ENCODE measurements at regions not wholly inside any gene's neighbourhood (a gene's known extent, or its start where the extent isn't known, plus 50 kb on each side); places are given as distances from the start of the nearest gene placed in this dataset.
"Not testable (repeated sequence)": the region's sequence is repeated elsewhere in the genome, so short reads cannot be mapped to it uniquely, and the experiment has no call there.

DNA sequence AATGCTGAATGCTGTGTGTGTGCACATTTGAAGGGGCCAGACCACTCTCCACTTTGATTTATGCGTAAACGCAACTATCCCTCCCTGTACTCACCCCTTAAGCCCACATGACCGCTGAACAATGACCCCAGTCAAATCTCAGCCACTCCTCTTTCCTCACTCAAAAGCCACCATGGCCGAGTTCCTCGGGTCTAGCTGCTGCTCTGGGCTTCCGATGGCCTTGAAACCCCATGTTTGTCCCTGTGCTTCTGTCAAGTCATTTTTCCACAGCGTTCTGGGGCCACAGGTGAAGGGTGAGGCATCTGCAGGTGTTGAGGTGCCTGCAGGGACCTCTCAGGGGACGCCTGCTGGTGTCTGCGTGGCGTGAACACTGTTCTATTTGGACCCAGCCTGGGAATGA, 74.3 kb upstream of the TMEM18 start:
- no peak for DNase-seq

DNA sequence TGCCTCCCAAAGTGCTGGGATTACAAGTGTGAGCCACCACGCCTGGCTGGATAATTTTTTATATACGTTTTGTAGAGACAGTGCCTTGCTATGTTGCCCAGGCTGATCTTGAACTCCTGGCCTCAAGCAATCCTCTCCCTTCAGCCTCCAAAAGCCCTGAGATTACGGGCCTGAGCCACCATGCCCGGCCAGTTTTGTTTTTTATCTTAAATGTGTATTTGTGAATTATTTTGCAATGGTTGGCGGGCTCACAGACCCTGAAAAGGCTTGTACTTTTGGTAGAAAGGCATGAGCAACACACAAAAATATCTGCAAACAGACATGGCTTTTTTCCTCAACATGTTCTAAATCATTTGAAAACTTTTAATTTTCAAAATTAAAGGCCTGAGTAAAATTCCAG, 73.4 kb upstream of the TMEM18 start:
- DNase-seq = no peak

GRCh38 chr2:747762-748351, 70.7 kb upstream of the TMEM18 start:
- DNase-seq = no peak

DNA sequence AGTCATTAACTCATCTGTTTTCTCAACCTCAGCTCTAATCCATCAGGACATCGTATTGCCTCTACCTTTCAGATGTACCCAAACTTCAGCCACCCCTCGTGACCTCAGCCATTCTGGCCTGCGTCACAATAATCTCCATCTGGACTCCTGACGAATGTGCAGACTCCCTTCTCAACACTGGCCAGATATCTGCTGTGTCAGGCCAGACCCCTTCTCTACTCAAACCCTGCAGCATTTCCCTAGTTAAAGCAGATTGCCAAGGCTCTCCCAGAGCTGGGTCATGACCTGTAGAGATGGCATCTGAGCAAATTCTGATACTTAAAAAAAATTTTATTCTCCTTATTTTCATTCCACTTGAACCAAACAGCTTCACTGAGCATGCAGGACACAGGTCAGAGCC, 69.5 kb upstream of the TMEM18 start:
- DNase-seq = no peak

- no peak for DNase-seq
Measured at GRCh38 chr2:744088-744487, 66.9 kb upstream of the TMEM18 start.

- DNase-seq = no peak
Measured at GRCh38 chr2:742221-742620, 65.0 kb upstream of the TMEM18 start.

DNA sequence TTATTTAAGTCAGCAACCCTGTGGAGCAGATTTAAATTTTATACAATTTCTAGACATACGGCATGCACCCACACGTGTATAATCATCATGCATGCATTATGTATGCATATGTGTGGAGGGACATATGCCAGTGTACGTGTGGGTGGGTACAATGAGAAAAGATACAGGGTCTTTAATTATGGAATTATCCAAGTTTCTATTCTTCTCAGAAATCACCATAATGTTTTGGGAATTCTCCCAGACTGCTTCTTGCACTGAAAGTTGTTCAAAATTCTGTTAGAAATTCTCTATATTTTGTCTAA, 63.9 kb upstream of the TMEM18 start:
- DNase-seq = no peak

DNA sequence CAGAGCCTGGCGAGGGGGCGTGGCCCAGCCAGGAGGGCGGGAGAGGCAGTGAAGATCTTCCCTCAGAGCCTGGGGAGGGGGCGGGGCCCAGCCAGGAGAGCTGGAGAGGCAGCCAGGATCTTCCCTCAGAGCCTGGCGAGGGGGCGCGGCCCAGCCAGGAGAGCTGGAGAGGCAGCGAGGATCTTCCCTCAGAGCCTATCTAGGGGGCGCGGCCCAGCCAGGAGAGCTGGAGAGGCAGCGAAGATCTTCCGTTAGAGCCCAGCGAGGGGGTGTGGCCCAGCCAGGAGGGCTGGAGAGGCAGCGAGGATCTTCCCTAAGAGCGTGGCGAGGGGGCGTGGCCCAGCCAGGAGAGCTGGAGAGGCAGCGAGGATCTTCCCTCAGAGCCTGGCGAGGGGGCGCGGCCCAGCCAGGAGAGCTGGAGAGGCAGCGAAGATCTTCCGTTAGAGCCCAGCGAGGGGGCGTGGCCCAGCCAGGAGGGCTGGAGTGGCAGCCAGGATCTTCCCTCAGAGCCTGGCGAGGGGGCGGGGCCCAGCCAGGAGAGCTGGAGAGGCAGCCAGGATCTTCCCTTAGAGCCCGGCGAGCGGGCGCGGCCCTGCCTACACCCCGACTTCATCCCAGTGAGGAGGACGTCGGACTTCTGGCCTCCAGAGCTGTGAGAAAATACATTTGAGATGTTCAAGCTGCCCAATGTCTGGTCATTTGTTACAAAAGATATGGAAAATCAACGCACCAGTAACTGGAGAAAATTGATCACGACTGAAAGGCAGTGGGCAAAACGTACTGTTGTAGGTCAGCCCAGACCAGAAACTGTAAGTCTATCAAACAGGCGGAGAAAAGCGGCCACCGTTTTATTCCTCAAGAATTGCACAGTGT, 63.4 kb upstream of the TMEM18 start:
- not testable (repeated sequence) for DNase-seq

GRCh38 chr2:739864-740321, 62.7 kb upstream of the TMEM18 start:
- DNase-seq = not testable (repeated sequence)

DNA sequence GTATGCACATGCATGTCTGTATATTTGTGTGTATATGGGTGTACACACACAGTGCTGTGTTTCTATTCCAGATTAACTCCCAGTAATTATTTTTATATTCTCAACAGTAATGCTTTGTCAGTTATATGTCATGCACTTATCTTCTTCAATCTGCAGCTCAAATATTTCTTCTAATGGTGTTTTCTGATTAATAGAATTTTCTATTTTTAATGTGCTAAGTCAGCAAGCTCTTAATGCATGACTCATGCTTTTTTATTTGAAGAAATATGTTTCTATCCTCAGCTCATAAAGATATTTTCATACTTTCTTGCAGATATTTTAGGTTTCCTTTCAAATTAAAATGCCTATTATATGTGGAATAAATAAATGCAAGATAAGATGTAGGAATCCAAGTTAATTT, 59.7 kb upstream of the TMEM18 start:
- DNase-seq = no peak

DNA sequence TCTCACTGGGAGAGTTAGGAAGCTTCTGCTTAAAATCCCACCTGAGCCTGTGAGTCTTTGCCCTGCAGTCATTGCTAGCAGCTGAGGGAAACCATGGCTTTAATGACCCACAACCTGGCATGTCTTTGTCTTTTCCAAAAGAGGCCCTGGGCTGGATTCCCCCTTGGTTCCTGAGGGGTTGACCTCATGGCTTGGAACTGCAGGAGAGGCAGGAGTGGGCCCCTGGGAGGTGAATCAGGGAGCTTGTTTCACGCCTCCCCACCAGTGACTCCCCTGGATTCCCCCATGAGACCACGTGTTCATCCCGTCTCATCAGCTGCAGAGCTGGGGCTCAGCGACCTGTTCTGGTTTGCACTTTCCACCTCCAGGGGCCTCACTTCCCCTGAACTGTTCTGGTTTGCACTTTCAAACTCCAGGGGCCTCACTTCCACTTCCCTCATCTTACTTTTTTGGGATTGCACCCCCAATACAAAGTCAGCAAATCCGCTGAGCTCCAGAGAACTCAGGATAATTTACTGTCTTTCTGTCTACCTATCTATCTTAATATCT, 58.5 kb upstream of the TMEM18 start:
- DNase-seq = no peak

GRCh38 chr2:734496-734895, 57.3 kb upstream of the TMEM18 start:
- no peak for DNase-seq

DNA sequence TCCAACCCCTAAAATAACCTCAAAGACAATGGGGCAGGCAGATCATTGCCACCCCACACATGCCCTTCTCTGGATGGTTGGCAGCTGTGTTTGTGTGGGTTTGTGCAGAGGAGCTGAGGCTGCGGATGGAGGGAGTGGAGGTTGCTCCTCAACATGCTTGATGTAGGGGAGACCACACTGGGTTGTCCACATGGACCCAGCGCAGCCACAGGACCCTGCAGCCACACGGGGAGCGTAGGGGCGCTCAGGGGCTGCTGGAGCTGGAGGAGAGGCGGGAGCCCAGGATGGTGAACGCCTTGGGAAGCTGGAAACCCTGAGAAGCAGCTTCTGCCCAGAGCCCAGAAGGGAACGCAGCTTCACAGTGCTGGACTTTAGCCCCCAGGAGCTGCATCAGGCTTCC, 56.3 kb upstream of the TMEM18 start:
- DNase-seq = no peak

DNA sequence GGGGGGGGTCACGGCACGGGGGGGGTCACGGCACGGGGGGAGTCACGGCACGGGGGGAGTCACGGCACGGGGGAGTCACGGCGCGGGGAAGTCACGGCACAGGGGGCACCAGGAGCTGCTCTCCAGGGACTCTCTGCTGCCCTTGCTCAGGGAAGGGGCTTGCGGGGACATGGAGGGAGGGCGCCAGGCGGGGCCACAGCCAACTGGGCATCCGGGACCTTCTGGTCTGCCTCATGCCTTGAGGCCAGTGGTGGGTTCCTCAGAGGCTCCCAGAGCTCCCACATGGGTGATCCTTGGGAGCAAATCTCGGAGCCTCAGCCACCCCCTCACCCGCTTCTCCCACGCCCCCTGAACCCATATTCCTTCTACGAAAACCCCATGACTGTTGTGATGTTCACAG, 55.8 kb upstream of the TMEM18 start:
- no peak for DNase-seq

GRCh38 chr2:731711-732110, 54.5 kb upstream of the TMEM18 start:
- no peak for DNase-seq

DNA sequence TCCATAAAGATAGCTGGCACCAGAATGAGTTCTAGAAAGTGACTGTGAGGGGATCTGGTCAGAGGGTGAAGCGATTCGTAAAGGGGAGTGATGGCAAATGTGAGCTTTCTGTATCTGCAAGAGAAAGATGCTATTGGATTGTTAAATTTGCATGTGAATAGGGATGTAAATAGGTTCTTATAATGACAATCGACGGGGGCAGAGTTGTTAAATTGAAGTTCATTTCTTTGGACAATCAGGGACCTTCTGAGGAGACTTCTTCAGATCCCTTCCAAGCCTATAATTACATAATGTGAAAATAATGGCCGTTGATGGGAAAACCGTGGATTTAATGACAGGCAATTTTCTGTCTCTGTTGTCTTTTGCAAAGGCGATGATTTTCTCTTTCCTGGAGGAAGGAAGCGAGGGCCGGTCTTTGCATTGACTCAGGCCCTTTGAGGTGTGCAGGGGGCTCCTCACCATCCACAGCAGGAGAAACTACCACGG, 52.2 kb upstream of the TMEM18 start:
- DNase-seq = no peak

DNA sequence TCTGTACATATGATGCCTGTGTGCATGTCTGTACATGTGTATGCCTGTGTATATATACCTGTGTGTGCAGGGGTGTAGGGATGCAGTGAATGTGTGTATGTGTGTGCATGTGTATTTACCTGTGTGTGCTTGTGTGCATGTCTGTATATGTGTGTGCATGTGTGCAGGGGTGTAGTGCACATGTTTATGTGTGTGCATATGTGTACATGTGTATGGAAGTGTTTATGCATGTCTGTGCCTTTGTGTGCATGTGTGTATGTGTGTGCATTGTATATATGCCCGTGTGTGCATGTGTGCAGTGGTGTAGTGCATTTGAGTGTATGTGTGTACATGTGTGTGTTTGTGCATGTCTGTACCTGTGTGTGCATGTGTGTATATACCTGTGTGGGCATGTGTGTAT, 51.0 kb upstream of the TMEM18 start:
- DNase-seq = no peak

GRCh38 chr2:727071-727470, 49.9 kb upstream of the TMEM18 start:
- DNase-seq = no peak
